Activated T-helper 2 cell treated with anti-CD3 and anti-CD28 coated beads, Interferon-gamma antibody, Interleukin-2, Interleukin-4, amounts not matched to agents 10 μg/mL and 5 μg/mL and 100 μg/mL, durations not matched to agents 14 hours and 24 hours and 36 hours (primary cell): ENCODE measurements at regions not wholly inside any gene's neighbourhood (a gene's known extent, or its start where the extent isn't known, plus 50 kb on each side); places are given as distances from the start of the nearest gene placed in this dataset.

Experiments
- DNase-seq: peaks from one replicate; pipeline ENCODE4 v3.0.0; 2021; ENCODE audit warnings: low spot score
- H3K27ac Mint-ChIP-seq: one replicate; pipeline ENCODE4 v1.8.0; 2021; ENCODE audit warnings: mixed read lengths
- H3K27me3 Mint-ChIP-seq: one replicate; pipeline ENCODE4 v1.8.0; 2021; ENCODE audit warnings: low read depth, mixed read lengths
- H3K36me3 Mint-ChIP-seq: one replicate; pipeline ENCODE4 v1.8.0; 2021; ENCODE audit warnings: low read depth, mixed read lengths
- H3K4me1 Mint-ChIP-seq: one replicate; pipeline ENCODE4 v1.8.0; 2021; ENCODE audit warnings: low read depth, mixed read lengths
- H3K4me3 Mint-ChIP-seq: one replicate; pipeline ENCODE4 v1.8.0; 2021; ENCODE audit warnings: low read depth, mild to moderate bottlenecking, moderate library complexity, mixed read lengths
- H3K9me3 Mint-ChIP-seq: one replicate; pipeline ENCODE4 v1.8.0; 2021; ENCODE audit warnings: mixed read lengths
- intact Hi-C: fragments of 100-400 bp; cut with micrococcal nuclease; formaldehyde crosslinking; loops from one replicate; pipeline ENCODE4 v1.15.1; 2023

DNA sequence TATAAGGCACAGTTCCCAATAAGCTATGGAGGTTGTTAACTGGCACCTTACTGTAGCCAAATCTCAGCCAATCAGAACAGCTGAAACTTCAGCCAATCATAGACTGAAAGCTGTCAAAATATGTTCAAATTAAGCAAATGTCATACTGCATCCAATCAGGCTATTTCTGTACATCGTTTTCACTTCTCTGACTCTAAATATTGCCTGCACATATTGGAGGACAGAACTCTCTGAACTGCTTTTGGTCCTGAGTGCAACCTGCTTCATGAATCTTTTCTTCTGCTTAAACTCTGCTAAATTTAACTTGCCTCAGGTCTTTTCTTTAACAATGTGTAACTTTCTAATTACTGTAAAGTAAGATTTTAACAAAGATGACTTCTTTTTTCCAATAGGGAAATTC is 1198.9 kb upstream of the PCDH7 start:
- no peaks in the 10 kb centered on the region for H3K4me1 Mint-ChIP-seq
- no peaks in the 10 kb centered on the region for H3K36me3 Mint-ChIP-seq
- peaks cover 38% of the 10 kb centered on the region for H3K9me3 Mint-ChIP-seq
- intact Hi-C loops = no loop called here
- no peak overlapping the region for H3K27ac Mint-ChIP-seq
- no peaks in the 10 kb centered on the region for H3K27me3 Mint-ChIP-seq
- no peak overlapping the region for H3K4me3 Mint-ChIP-seq
- DNase-seq = no peak

DNA sequence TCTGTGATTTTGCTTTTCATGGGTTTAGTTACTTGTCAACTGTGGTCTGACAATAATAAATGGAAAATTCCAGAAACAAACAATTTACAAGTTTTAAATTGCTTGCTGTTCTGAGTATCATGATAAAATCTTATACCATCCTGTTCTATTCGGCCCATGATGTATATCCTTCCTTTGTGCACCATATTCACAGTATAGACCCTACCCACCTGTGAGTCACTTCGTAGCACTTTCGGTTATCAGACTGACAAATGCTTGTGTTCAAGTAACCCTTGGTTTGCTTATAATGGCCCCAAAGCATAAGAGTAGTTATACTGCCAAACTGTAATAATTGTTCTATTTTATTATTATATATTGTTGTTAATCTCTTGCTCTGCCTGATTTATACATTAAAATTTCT is 1183.4 kb upstream of the PCDH7 start:
- no peak for DNase-seq
- Mint-ChIP-seq H3K27me3 (no peaks in the 10 kb centered on the region), H3K27ac (no peak overlapping the region), H3K36me3 (no peaks in the 10 kb centered on the region), H3K9me3 (peaks cover 16% of the 10 kb centered on the region), H3K4me1 (no peaks in the 10 kb centered on the region), H3K4me3 (no peak overlapping the region)
- intact Hi-C loops = no loop called here

GRCh38 chr4:29538889-29539646 is 1181.1 kb upstream of the PCDH7 start:
- H3K27ac Mint-ChIP-seq = no peak overlapping the region
- intact Hi-C loops = no loop called here
- H3K36me3 Mint-ChIP-seq = no peaks in the 10 kb centered on the region
- peaks cover 4% of the 10 kb centered on the region for H3K9me3 Mint-ChIP-seq
- H3K4me1 Mint-ChIP-seq = no peaks in the 10 kb centered on the region
- no peak for DNase-seq
- no peak overlapping the region for H3K4me3 Mint-ChIP-seq
- no peaks in the 10 kb centered on the region for H3K27me3 Mint-ChIP-seq

GRCh38 chr4:29540439-29541102 is 1179.6 kb upstream of the PCDH7 start:
- no peak overlapping the region for H3K27ac Mint-ChIP-seq
- no peaks in the 10 kb centered on the region for H3K36me3 Mint-ChIP-seq
- peaks cover 5% of the 10 kb centered on the region for H3K9me3 Mint-ChIP-seq
- H3K4me3 Mint-ChIP-seq = no peak overlapping the region
- no peak for DNase-seq
- H3K27me3 Mint-ChIP-seq = no peaks in the 10 kb centered on the region
- H3K4me1 Mint-ChIP-seq = no peaks in the 10 kb centered on the region
- intact Hi-C loops = no loop called here

DNA sequence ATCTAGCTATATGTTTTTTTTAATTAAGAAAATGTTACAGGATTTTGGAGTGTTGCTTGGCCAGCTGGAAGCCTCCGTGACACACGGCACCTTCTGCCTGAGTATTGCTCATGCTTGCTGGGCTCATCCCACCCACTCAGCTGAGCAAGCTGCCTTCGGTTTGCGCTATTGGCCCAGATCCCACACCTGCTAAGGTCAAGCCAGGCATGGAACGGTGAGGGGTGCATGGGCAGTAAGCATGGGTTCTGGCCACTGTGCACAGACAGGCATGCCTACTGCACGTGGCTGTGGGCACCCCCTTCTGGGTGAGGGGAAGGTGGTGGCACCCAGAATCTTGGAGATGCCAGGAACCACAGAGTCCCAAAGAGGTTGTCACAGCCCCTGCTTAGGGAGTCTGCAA is 1178.4 kb upstream of the PCDH7 start:
- Mint-ChIP-seq H3K27ac (no peak overlapping the region), H3K27me3 (no peaks in the 10 kb centered on the region), H3K4me3 (no peak overlapping the region), H3K36me3 (no peaks in the 10 kb centered on the region), H3K9me3 (peaks cover 5% of the 10 kb centered on the region), H3K4me1 (no peaks in the 10 kb centered on the region)
- intact Hi-C loops = no loop called here
- no peak for DNase-seq

- no peak for DNase-seq
- no peaks in the 10 kb centered on the region for H3K4me1 Mint-ChIP-seq
- no peak overlapping the region for H3K4me3 Mint-ChIP-seq
- intact Hi-C loops = no loop called here
- no peak overlapping the region for H3K27ac Mint-ChIP-seq
- no peaks in the 10 kb centered on the region for H3K36me3 Mint-ChIP-seq
- no peaks in the 10 kb centered on the region for H3K27me3 Mint-ChIP-seq
- H3K9me3 Mint-ChIP-seq = peaks cover 28% of the 10 kb centered on the region
Measured at GRCh38 chr4:29549342-29549741, 1170.8 kb upstream of the PCDH7 start.

DNA sequence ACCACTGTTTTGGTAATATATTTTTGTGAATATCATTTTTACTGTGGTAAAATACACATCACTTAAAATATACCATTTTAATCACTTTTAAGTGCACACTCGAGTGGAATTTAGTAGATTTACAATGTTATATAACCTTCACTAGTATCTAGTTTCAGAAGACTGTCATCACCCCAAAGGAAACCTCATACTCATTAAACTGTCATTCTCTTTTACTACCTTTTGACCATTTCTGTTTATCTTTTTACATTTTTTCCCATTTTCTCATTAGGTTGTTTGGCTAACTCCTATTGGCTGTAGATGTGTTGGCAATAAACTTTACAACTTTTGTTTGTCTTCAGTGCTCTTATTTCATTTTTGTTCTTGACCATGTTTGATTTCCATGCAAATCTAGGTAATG is 1168.3 kb upstream of the PCDH7 start:
- no peak for DNase-seq
- Mint-ChIP-seq H3K4me3 (no peak overlapping the region), H3K27ac (no peak overlapping the region), H3K4me1 (no peaks in the 10 kb centered on the region), H3K27me3 (no peaks in the 10 kb centered on the region), H3K36me3 (no peaks in the 10 kb centered on the region), H3K9me3 (peaks cover 23% of the 10 kb centered on the region)
- intact Hi-C loops = no loop called here

- no peaks in the 10 kb centered on the region for H3K36me3 Mint-ChIP-seq
- no peak for DNase-seq
- no peak overlapping the region for H3K27ac Mint-ChIP-seq
- H3K4me3 Mint-ChIP-seq = no peak overlapping the region
- no peaks in the 10 kb centered on the region for H3K4me1 Mint-ChIP-seq
- H3K9me3 Mint-ChIP-seq = peaks cover 18% of the 10 kb centered on the region
- H3K27me3 Mint-ChIP-seq = no peaks in the 10 kb centered on the region
- intact Hi-C loops = no loop called here
Measured at GRCh38 chr4:29553846-29554245, 1166.3 kb upstream of the PCDH7 start.

DNA sequence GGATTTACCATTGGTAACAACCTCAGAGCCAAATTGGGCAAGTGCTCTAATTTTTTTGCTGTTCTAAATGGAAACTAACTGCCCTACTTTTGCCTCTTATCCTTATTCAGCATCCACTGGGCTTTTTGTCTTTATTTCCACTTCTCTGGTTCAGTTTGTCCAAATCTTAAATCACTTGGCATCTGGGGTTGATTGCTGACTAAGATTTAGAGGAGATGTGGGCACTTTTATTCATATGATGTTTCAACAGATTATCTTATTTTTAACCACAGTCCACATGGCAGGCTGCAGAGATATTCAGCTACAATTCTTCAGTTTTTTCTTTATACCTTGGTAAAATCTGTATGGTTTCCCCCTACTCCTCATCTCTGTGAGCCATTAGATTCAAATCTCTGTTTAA is 1161.4 kb upstream of the PCDH7 start:
- DNase-seq = no peak
- Mint-ChIP-seq H3K27ac (no peak overlapping the region), H3K27me3 (no peaks in the 10 kb centered on the region), H3K4me3 (no peak overlapping the region), H3K4me1 (no peaks in the 10 kb centered on the region), H3K36me3 (no peaks in the 10 kb centered on the region), H3K9me3 (peaks cover 24% of the 10 kb centered on the region)
- intact Hi-C loops = no loop called here

GRCh38 chr4:29559286-29559685 is 1160.9 kb upstream of the PCDH7 start:
- H3K27me3 Mint-ChIP-seq = no peaks in the 10 kb centered on the region
- H3K9me3 Mint-ChIP-seq = peaks cover 29% of the 10 kb centered on the region
- no peak overlapping the region for H3K4me3 Mint-ChIP-seq
- no peaks in the 10 kb centered on the region for H3K36me3 Mint-ChIP-seq
- DNase-seq = no peak
- no peak overlapping the region for H3K27ac Mint-ChIP-seq
- intact Hi-C loops = no loop called here
- no peaks in the 10 kb centered on the region for H3K4me1 Mint-ChIP-seq

DNA sequence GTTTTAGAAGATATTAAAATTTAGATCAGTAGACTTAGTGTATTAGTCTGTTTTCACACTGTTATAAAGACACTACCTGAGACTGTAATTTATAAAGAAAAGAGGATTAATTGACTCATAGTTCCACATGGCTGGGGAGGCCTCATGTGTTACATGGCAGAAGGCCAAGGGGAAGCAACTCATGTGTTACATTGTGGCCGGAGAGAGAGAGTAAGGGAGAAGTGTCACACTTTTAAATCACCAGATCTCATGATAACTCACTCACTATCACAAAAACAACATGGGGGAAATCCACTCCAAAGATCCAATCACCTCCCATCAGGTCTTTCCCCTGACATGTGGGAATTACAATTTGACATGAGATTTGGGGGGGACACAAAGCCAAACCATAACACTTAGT is 1159.7 kb upstream of the PCDH7 start:
- H3K36me3 Mint-ChIP-seq = no peaks in the 10 kb centered on the region
- no peak for DNase-seq
- H3K4me3 Mint-ChIP-seq = no peak overlapping the region
- intact Hi-C loops = no loop called here
- H3K27ac Mint-ChIP-seq = no peak overlapping the region
- peaks cover 34% of the 10 kb centered on the region for H3K9me3 Mint-ChIP-seq
- H3K4me1 Mint-ChIP-seq = no peaks in the 10 kb centered on the region
- no peaks in the 10 kb centered on the region for H3K27me3 Mint-ChIP-seq

DNA sequence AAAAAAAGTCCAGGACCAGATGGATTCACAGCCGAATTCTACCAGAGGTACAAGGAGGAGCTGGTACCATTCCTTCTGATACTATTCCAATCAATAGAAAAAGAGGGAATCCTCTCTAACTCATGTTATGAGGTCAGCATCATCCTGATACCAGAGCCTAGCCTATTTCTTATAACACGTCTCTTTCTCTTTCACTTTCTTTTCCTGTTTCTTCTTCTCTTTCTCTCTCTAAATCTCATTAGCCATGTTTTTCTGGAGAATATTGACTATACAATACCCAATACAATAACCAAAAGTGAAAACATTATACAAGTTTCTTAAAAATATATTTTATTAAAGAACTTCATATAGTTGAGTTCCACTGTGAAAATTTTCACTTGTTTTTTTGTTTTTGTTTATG is 1154.9 kb upstream of the PCDH7 start:
- no peaks in the 10 kb centered on the region for H3K4me1 Mint-ChIP-seq
- H3K4me3 Mint-ChIP-seq = no peak overlapping the region
- no peak for DNase-seq
- peaks cover 22% of the 10 kb centered on the region for H3K9me3 Mint-ChIP-seq
- intact Hi-C loops = no loop called here
- H3K27me3 Mint-ChIP-seq = no peaks in the 10 kb centered on the region
- H3K27ac Mint-ChIP-seq = no peak overlapping the region
- no peaks in the 10 kb centered on the region for H3K36me3 Mint-ChIP-seq

GRCh38 chr4:29566371-29566770 is 1153.8 kb upstream of the PCDH7 start:
- H3K36me3 Mint-ChIP-seq = no peaks in the 10 kb centered on the region
- H3K27ac Mint-ChIP-seq = no peak overlapping the region
- no peaks in the 10 kb centered on the region for H3K27me3 Mint-ChIP-seq
- no peaks in the 10 kb centered on the region for H3K4me1 Mint-ChIP-seq
- DNase-seq = no peak
- intact Hi-C loops = no loop called here
- H3K4me3 Mint-ChIP-seq = no peak overlapping the region
- H3K9me3 Mint-ChIP-seq = peaks cover 19% of the 10 kb centered on the region
